ENCODE measurements at regions not wholly inside any gene's neighbourhood (a gene's known extent, or its start where the extent isn't known, plus 50 kb on each side); places are given as distances from the start of the nearest gene placed in this dataset.

DNA sequence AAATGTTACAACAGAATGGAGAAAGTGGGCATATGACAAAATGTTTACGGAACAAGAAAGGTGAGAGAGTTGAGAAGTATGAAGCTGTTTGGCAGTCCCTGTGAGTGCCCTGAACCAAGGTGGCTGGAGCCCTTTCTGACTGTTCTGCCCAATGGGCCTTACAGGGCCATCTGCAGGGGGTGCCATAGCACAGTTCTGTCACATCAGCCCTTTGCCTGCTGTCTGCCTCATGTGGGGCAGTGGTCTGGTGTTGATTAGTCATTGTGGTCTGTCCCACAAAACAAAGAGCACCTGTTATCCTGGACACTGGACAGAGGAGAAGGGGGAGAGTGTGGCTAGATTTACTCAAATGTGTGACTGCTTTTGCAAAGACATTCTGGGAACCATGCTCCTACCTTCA is 51.5 kb upstream of the OSBPL3 start:
- TF ChIP-seq, protein P1, sequence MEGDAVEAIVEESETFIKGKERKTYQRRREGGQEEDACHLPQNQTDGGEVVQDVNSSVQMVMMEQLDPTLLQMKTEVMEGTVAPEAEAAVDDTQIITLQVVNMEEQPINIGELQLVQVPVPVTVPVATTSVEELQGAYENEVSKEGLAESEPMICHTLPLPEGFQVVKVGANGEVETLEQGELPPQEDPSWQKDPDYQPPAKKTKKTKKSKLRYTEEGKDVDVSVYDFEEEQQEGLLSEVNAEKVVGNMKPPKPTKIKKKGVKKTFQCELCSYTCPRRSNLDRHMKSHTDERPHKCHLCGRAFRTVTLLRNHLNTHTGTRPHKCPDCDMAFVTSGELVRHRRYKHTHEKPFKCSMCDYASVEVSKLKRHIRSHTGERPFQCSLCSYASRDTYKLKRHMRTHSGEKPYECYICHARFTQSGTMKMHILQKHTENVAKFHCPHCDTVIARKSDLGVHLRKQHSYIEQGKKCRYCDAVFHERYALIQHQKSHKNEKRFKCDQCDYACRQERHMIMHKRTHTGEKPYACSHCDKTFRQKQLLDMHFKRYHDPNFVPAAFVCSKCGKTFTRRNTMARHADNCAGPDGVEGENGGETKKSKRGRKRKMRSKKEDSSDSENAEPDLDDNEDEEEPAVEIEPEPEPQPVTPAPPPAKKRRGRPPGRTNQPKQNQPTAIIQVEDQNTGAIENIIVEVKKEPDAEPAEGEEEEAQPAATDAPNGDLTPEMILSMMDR (IDR thresholded peaks at IDR 0.05; ENCODE audit: borderline replicate concordance, extremely low read depth, low read length, poor library complexity, severe bottlenecking), result no peak
- TF ChIP-seq EZH2 (IDR thresholded peaks at IDR 0.05; ENCODE audit: borderline replicate concordance, low read depth, low read length, severe bottlenecking), result no peak

All from DND-41 (cell line).